IPS-20b (cell line): ENCODE measurements at regions not wholly inside any gene's neighbourhood (a gene's known extent, or its start where the extent isn't known, plus 50 kb on each side); places are given as distances from the start of the nearest gene placed in this dataset.

Experiments used
- H3K27ac ChIP-seq: one replicate; pipeline ENCODE4 v1.5.1; 2013; ENCODE audit warnings: low read length
- H3K27me3 ChIP-seq: 2 replicates; pipeline ENCODE4 v1.6.1; 2013; ENCODE audit warnings: mild to moderate bottlenecking, low read length, inconsistent platforms; ENCODE audit not compliant: insufficient read depth
- H3K36me3 ChIP-seq: 2 replicates; pipeline ENCODE4 v1.6.1; 2013; ENCODE audit warnings: low read depth, mild to moderate bottlenecking, inconsistent platforms, low read length, moderate library complexity; ENCODE audit not compliant: insufficient read depth
- H3K4me1 ChIP-seq: 2 replicates; pipeline ENCODE4 v1.6.1; 2013; ENCODE audit warnings: mild to moderate bottlenecking, control low read depth, inconsistent platforms, low read length, moderate library complexity; ENCODE audit not compliant: insufficient read depth
- H3K4me3 ChIP-seq: 2 replicates; pipeline ENCODE4 v1.5.1; 2013; ENCODE audit warnings: mild to moderate bottlenecking, low read length, inconsistent platforms
- H3K9ac ChIP-seq: 2 replicates; pipeline ENCODE4 v1.6.1; 2013; ENCODE audit warnings: low read depth, mild to moderate bottlenecking, inconsistent platforms, low read length, moderate library complexity
- H3K9me3 ChIP-seq: 2 replicates; pipeline ENCODE4 v1.6.1; 2013; ENCODE audit warnings: mild to moderate bottlenecking, low read depth, low read length, inconsistent platforms; ENCODE audit not compliant: insufficient read depth

DNA sequence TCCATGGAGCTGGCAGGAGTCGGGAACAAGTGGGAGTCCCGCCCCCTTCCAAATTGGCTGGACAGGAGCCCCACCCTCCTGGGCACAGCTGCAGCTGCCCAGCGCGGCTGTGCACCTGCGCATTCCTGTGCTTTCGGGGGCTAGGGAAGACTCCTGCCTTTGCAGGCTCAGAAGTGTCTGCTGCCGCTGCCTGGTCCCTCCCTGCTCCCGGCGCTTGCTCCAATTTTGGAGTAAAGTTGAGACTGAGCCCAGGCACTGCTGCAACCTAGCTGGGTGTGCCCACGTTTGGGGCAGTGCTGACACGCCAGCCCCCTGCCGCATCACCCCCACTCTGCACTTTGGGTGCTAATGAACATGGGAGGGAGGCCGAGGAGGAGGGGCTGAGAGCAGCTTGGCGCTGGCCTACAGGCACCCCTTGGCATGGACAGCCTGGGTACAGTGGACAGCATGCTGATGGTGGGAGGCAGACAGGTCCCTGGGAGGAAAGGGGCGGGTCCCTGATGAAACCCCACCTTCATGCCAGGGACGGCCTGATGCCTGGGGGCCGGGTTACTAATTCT lies 399.2 kb upstream of the CNTN4 start:
- H3K4me1 ChIP-seq = no peaks in the 10 kb centered on the region
- no peaks in the 10 kb centered on the region for H3K27me3 ChIP-seq
- H3K9ac ChIP-seq = no peak overlapping the region
- H3K4me3 ChIP-seq = no peak overlapping the region
- no peaks in the 10 kb centered on the region for H3K9me3 ChIP-seq
- no peak overlapping the region for H3K27ac ChIP-seq
- H3K36me3 ChIP-seq = no peaks in the 10 kb centered on the region

DNA sequence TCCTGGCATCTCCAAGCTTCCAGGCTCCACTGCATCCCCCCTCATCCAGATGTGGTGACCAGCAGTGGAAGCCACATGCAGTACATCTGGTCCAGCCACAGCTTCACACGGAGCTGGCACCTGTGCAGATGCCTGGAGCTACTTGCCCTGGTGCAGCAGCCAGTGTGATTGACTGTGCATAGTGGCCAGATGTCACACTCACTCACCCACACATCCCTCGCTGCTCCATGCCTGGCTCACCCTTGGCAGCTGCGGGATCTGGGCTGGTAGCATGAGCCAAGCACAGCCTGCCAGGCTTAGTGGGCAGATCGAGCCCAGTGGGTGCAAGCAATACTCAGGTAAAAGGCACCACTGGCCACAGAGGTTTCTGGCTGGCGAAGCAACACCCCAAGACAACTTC lies 398.0 kb upstream of the CNTN4 start:
- Histone ChIP-seq H3K4me3 (no peak overlapping the region), H3K27me3 (no peaks in the 10 kb centered on the region), H3K9ac (no peak overlapping the region), H3K27ac (no peak overlapping the region), H3K4me1 (no peaks in the 10 kb centered on the region), H3K9me3 (no peaks in the 10 kb centered on the region), H3K36me3 (no peaks in the 10 kb centered on the region)

DNA sequence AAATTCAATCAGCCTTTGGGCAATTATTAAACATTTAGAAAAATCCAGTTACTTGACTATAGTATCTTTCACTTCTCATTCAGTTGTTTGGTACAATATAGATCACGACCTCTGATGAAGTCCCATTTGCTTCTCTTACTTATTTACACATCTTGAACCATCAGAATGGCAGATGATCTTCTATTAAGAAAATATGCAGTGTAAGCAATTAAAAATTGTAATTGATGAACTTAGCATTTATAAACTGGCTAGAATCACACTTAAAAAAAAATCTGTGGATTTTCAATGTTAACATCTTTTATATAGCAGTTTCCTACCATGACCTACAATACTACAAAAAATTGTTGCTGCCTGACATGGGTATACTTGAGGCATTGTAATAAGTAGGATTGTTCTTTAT lies 395.5 kb upstream of the CNTN4 start:
- no peaks in the 10 kb centered on the region for H3K36me3 ChIP-seq
- peaks cover 4% of the 10 kb centered on the region; the same call in 1 of the 2 replicates for H3K9me3 ChIP-seq
- H3K27me3 ChIP-seq = no peaks in the 10 kb centered on the region
- H3K9ac ChIP-seq = no peak overlapping the region
- H3K27ac ChIP-seq = no peak overlapping the region
- H3K4me1 ChIP-seq = no peaks in the 10 kb centered on the region
- no peak overlapping the region for H3K4me3 ChIP-seq

DNA sequence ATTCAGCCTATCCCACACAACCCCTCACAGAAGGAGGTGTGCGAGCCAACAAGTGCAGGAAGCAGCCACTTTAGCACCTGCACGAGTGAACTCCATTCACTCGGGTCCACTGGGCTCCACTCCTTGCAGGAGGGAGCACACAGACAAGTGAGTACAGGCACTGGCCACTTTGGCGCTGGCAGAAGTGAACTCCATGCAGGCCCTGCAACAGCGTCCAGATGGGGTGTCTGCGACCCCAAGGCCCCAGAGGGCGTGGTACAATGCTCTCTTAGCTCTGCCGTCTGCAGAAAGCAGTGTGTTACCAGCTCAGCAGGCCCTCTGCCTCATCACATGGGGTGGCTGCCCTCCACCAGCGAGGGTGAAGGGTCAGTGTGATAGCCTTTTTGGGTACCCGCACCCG lies 388.0 kb upstream of the CNTN4 start:
- Histone ChIP-seq H3K9ac (no peak overlapping the region), H3K4me1 (no peaks in the 10 kb centered on the region), H3K27me3 (no peaks in the 10 kb centered on the region), H3K27ac (no peak overlapping the region), H3K36me3 (no peaks in the 10 kb centered on the region), H3K9me3 (peaks cover 4% of the 10 kb centered on the region; the same call in 1 of the 2 replicates), H3K4me3 (no peak overlapping the region)

DNA sequence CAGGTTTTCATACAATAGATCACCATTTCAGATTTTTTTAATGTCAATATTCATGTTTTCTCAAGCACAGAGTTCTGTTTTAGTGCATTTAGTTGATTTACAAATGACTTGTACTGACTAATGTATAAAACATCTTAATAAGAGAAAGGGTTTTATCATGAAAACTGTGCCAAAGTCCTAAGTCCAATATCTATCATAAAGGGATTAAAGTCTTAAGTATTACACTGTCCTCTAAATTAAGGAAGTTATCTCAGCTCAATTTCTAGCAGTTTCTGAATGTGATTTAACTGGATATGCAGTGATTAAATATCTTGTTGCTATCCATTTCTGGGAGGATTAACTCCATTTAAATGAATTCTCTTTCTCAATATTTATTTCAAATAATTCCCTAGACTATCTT lies 381.1 kb upstream of the CNTN4 start:
- Histone ChIP-seq H3K4me3 (no peak overlapping the region), H3K36me3 (no peaks in the 10 kb centered on the region), H3K9me3 (no peaks in the 10 kb centered on the region), H3K27ac (no peak overlapping the region), H3K27me3 (no peaks in the 10 kb centered on the region), H3K9ac (no peak overlapping the region), H3K4me1 (no peaks in the 10 kb centered on the region)

DNA sequence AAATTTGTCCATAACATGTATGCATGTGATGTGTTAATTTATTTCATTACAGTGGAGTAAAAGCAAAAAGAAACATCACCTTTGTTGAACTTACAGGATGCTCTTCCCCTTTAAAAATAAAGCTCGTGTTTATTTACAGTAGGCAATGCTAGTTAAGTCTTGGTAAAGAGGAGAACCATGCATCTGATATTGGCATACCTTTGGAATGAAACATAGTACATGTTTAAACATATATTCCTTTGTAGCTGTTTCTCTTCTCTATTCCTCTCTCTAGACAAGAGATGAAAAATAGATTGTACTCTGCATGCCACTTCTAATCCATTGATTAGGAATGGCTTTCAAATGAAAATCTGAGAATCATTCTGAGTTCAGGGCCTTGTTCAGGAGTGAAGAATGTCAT lies 374.9 kb upstream of the CNTN4 start:
- Histone ChIP-seq H3K27ac (no peak overlapping the region), H3K4me3 (no peak overlapping the region), H3K9ac (no peak overlapping the region), H3K4me1 (no peaks in the 10 kb centered on the region), H3K36me3 (no peaks in the 10 kb centered on the region), H3K27me3 (no peaks in the 10 kb centered on the region), H3K9me3 (no peaks in the 10 kb centered on the region)

DNA sequence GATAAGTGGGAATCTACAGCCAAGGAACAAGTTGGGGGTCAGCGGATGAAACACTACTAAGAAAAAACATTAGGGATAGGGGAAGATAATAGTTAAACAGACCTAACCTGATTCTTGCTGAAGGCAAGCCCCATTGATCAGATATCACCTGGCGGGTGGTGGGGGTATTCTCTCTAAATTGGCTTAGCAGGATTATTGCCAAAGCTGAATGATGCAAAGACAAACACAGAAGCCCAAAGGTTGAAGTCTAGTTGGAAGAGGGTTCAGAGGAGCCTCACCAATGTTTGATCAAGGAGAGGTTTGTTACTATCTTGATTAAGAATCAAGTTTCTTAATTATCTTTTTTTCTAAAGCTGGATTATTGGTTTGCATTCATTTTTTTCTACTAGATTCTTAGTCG lies 371.9 kb upstream of the CNTN4 start:
- Histone ChIP-seq H3K27me3 (no peaks in the 10 kb centered on the region), H3K4me3 (no peak overlapping the region), H3K27ac (no peak overlapping the region), H3K9me3 (no peaks in the 10 kb centered on the region), H3K9ac (no peak overlapping the region), H3K36me3 (no peaks in the 10 kb centered on the region), H3K4me1 (no peaks in the 10 kb centered on the region; the same call in 1 of the 2 replicates)

DNA sequence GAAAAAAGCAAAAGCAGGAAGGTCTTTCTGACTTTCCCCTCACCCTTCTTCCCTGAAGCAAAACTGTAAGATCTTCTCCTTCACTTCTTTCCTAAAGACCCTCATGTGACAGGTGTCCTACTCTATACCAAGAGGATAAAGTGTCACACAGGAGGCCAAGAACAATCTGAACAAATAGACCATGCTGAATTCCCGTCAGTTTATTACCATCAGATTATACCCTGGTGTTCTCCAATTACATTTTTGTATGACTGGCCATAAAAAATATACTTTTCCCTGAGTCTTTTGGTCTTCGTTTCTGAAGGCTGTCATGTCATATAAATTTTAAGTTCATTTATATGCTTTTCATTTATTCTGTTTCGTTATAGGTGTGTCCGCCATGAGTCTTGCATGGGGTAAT lies 371.4 kb upstream of the CNTN4 start:
- no peak overlapping the region for H3K9ac ChIP-seq
- no peak overlapping the region for H3K27ac ChIP-seq
- no peaks in the 10 kb centered on the region; the same call in 1 of the 2 replicates for H3K4me1 ChIP-seq
- no peaks in the 10 kb centered on the region for H3K27me3 ChIP-seq
- H3K4me3 ChIP-seq = no peak overlapping the region
- no peaks in the 10 kb centered on the region for H3K9me3 ChIP-seq
- no peaks in the 10 kb centered on the region for H3K36me3 ChIP-seq

DNA sequence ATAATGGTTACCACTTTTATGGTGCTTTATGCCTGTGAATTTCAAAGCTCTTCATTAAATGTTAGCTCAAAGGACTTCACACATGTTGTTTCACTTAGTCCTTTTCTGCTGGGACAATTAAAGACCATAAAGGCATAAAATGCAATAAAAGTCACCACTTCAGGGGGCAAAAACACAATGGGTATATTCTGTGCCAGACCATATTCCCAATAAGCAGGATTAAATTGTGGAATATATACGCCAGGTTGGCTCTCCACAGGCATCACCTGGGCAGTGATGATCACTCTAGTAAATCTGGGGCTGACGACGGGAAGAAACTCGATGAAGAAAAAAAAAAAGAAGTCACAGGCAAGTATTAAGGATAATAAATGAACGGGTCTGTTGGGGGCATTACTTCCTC lies 370.2 kb upstream of the CNTN4 start:
- no peak overlapping the region for H3K27ac ChIP-seq
- no peak overlapping the region for H3K4me3 ChIP-seq

DNA sequence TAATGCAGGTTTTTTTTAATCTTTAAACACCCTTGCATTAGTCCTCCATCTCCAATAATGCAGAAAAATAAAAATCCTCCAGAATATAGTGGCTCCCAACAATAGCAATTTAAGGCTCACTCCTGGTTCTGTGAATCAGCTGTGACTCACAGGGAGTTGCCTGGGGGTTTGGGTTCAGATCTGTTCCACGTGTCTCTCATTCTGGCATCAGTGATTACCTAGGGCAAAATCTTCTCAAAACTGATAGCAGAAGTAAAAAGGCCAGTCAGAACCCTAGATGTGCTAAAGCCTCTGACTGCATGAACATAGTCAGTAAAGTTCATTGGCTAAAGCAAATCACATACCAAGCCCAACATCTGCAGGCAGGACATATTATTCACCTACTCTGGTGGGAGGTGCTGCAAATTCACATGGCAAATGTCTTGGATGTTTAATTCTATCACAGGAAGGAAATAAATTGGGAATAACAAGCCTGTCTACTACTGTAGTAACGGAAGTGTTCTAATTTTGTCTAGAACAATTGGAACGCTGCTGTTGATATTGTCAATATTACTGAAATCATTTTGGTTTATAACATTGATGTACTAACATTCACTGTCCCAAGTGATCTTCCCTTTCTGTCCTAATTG lies 364.1 kb upstream of the CNTN4 start:
- 0 out of 2 replicates have a peak, but pooled peaks cover 5% of the 10 kb centered on the region for H3K9me3 ChIP-seq
- H3K9ac ChIP-seq = no peak overlapping the region
- H3K27ac ChIP-seq = no peak overlapping the region
- H3K4me1 ChIP-seq = no peaks in the 10 kb centered on the region; the same call in 1 of the 2 replicates
- no peaks in the 10 kb centered on the region for H3K36me3 ChIP-seq
- H3K4me3 ChIP-seq = no peak overlapping the region
- H3K27me3 ChIP-seq = no peaks in the 10 kb centered on the region

More for the DNA sequence above, 370.2 kb upstream of the CNTN4 start:
- no peaks in the 10 kb centered on the region for H3K36me3 ChIP-seq
- no peak overlapping the region for H3K9ac ChIP-seq
- H3K4me1 ChIP-seq = no peaks in the 10 kb centered on the region; the same call in 1 of the 2 replicates
- H3K27me3 ChIP-seq = no peaks in the 10 kb centered on the region
- no peaks in the 10 kb centered on the region for H3K9me3 ChIP-seq

DNA sequence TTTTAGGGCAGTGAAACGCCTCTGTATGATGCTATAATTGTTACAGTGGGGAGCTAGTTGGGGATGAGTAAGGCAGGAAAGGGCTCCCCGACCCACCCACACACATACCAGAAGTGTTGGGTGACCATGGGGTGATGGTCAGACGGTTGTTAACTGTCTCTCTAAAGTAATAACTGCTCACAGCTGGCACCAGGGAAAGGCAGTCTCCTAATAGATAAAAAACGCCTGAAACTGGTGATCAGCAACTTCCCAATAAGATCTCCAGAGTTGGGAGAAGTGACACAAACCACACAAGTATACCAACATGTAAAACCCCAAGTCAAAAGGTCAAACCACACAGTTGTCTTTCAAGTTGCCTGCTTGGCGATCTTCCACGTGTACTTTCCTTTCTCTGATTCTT lies 346.5 kb upstream of the CNTN4 start:
- H3K9ac ChIP-seq = no peak overlapping the region
- no peaks in the 10 kb centered on the region for H3K36me3 ChIP-seq
- H3K4me1 ChIP-seq = no peaks in the 10 kb centered on the region
- H3K27ac ChIP-seq = no peak overlapping the region
- peaks cover 10% of the 10 kb centered on the region; the same call in 1 of the 2 replicates for H3K9me3 ChIP-seq
- no peak overlapping the region for H3K4me3 ChIP-seq
- no peaks in the 10 kb centered on the region for H3K27me3 ChIP-seq

DNA sequence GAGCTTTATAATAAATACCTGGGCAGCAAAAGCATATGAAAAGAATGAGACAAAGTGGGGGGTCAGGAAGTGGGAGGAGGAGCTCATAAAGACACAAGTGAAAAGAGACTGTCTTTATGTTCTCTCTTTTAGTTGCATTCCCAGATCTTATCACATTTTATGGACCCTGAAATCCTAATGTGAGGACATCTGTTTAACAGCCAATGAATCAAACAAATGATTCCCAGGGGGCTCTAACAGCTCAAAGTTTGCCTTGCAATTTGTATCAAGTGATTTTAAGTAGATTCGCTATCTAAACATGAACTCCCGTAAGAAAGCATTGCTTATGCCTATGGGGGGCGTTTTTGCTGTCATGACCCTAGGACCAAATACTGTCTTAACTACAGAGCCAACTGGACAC lies 332.3 kb upstream of the CNTN4 start:
- Histone ChIP-seq H3K4me3 (no peak overlapping the region; the same call in 1 of the 2 replicates), H3K27me3 (no peaks in the 10 kb centered on the region), H3K4me1 (peaks cover 24% of the 10 kb centered on the region; the same call in 1 of the 2 replicates), H3K9me3 (no peaks in the 10 kb centered on the region), H3K9ac (no peak overlapping the region; the same call in 1 of the 2 replicates), H3K36me3 (no peaks in the 10 kb centered on the region), H3K27ac (peak overlapping the region; percentile 5)
